MM.1S (cell line): ENCODE measurements at regions not wholly inside any gene's neighbourhood (a gene's known extent, or its start where the extent isn't known, plus 50 kb on each side); places are given as distances from the start of the nearest gene placed in this dataset.

Experiments
- EZH2phosphoT487 ChIP-seq: fragments of 300-600 bp; sonication (generic); IDR thresholded peaks from 2 replicates; pipeline ENCODE4 v1.6.1; 2018; ENCODE audit warnings: antibody characterized with exemption, low read length
- TF ChIP-seq, protein P1 (sequence below): fragments of 300-600 bp; sonication (generic); IDR thresholded peaks from 2 replicates; pipeline ENCODE4 v1.5.1; 2016; ENCODE audit warnings: antibody characterized with exemption, low read length, mixed read lengths

DNA sequence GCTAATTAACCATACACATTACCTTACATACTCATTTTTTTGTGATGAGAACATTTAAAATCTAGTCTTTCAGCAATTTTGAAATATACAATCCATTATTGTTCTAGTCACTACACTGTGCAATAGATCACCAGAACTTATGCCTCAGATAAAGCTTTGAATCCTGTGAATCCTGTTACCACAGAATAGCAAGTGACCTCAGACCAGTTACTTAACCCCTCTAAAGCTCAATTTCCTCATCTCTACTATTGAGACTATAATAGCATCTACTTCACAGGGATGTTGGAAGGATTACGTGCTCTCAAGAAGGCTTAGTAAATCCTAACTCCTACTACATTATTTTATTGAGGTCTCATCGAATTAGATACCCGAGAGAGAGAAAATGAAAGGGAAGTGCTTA lies 60.2 kb upstream of the PIP5K1B start:
- TF ChIP-seq, protein P1, sequence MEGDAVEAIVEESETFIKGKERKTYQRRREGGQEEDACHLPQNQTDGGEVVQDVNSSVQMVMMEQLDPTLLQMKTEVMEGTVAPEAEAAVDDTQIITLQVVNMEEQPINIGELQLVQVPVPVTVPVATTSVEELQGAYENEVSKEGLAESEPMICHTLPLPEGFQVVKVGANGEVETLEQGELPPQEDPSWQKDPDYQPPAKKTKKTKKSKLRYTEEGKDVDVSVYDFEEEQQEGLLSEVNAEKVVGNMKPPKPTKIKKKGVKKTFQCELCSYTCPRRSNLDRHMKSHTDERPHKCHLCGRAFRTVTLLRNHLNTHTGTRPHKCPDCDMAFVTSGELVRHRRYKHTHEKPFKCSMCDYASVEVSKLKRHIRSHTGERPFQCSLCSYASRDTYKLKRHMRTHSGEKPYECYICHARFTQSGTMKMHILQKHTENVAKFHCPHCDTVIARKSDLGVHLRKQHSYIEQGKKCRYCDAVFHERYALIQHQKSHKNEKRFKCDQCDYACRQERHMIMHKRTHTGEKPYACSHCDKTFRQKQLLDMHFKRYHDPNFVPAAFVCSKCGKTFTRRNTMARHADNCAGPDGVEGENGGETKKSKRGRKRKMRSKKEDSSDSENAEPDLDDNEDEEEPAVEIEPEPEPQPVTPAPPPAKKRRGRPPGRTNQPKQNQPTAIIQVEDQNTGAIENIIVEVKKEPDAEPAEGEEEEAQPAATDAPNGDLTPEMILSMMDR: no peak
- TF ChIP-seq EZH2phosphoT487: no peak
